ENCODE measurements at regions not wholly inside any gene's neighbourhood (a gene's known extent, or its start where the extent isn't known, plus 50 kb on each side); places are given as distances from the start of the nearest gene placed in this dataset.

DNA sequence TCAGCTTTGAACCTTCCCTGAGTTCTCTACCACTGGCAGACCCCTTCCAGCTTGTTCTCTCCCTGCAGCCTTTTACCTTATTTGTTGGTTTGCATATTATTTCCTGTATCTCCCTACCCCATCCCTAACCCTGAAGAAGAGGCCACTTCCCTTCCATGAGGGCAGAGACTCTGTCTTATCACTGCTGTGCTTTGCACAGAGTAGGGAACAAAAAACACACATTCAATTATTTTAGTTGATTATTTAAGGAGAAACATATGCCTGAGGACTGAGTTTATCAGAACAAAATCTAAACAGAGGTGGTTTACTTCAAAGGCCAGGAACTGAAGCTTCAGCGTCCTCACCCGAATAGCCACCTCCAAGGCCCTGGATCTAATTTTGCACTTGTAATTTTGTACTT lies 111.7 kb upstream of the RFLNA start:
- no peak overlapping the region for H3K4me3 ChIP-seq (ENCODE audit: low read depth, low read length)
- DNase-seq (ENCODE audit: low read depth, low spot score): no peak
- TF ChIP-seq, protein P1, sequence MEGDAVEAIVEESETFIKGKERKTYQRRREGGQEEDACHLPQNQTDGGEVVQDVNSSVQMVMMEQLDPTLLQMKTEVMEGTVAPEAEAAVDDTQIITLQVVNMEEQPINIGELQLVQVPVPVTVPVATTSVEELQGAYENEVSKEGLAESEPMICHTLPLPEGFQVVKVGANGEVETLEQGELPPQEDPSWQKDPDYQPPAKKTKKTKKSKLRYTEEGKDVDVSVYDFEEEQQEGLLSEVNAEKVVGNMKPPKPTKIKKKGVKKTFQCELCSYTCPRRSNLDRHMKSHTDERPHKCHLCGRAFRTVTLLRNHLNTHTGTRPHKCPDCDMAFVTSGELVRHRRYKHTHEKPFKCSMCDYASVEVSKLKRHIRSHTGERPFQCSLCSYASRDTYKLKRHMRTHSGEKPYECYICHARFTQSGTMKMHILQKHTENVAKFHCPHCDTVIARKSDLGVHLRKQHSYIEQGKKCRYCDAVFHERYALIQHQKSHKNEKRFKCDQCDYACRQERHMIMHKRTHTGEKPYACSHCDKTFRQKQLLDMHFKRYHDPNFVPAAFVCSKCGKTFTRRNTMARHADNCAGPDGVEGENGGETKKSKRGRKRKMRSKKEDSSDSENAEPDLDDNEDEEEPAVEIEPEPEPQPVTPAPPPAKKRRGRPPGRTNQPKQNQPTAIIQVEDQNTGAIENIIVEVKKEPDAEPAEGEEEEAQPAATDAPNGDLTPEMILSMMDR (IDR thresholded peaks at IDR 0.05; ENCODE audit: low read depth, low read length): no peak
- in situ Hi-C loops (cut with HindIII; ENCODE audit: low sequenced_read_pairs): no loop called here

- H3K4me3 ChIP-seq (ENCODE audit: low read depth, low read length): no peak overlapping the region
- TF ChIP-seq, protein P1 (IDR thresholded peaks at IDR 0.05; ENCODE audit: low read depth, low read length): no peak
- DNase-seq (ENCODE audit: low read depth, low spot score): no peak
- in situ Hi-C loops (cut with HindIII; ENCODE audit: low sequenced_read_pairs): no loop called here
These were observed 110.4 kb upstream of the RFLNA start for GRCh38 chr12:124184456-124184855.

DNA sequence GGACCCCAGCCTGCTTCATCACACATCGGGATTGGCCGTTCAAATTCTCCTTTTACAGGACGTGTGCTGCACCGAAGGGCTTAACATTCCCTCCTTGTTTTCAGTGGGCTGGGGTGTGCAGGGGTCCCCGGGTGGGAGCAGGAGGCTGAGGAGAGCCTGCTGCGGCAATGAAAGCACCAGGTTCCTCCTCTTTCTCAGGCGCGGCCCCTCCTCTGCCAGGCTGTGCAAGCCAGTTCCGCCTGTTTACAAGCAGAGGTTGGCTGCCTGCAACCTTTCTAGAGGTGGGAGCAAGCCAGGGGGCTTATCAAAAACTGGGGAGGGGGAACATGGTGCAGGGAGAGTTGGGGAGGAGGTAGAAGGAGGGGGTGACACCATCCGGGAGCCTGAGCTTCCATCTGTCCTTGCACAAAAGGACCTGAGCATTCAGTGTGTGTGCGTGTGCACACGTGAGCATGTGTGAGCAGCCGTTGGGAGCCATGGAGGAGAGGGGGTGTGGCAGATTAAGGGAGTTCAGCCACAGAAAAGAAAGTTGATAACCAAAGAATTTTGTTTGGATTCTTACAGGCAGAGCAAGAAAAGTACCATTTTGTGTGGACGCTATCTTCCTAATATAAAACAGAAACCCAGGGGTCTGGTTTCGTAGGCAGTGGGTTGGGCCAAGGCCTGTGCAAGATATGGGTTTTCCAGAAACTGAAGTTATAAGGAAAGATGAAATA lies 108.8 kb upstream of the RFLNA start:
- TF ChIP-seq, protein P1 (IDR thresholded peaks at IDR 0.05; ENCODE audit: low read depth, low read length): no peak
- no peak for DNase-seq (ENCODE audit: low read depth, low spot score)
- H3K4me3 ChIP-seq (ENCODE audit: low read depth, low read length): no peak overlapping the region
- in situ Hi-C loops (cut with HindIII; ENCODE audit: low sequenced_read_pairs): no loop called here

DNA sequence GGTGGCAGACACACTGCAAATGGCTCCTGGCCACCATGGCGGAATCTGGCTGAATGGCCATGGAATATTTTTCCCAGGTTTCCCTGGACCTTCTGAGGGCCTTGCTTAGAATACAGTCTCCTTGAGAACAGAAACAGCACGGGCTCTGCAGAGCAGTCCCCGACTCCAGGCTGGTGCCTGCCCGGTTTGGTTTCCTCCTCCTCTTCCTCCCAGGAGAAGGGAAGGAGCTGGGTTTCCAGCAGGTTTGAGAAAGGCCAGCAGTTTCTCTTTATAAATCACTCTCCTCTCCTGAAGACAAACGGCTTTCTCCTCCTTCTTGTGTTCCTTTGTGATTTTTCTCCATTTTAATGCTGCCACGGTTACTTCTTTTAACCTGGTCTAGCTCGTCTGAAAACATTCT lies 106.8 kb upstream of the RFLNA start:
- TF ChIP-seq, protein P1 (IDR thresholded peaks at IDR 0.05; ENCODE audit: low read depth, low read length): no peak
- in situ Hi-C loops (cut with HindIII; ENCODE audit: low sequenced_read_pairs): no loop called here
- no peak for DNase-seq (ENCODE audit: low read depth, low spot score)
- no peak overlapping the region for H3K4me3 ChIP-seq (ENCODE audit: low read depth, low read length)

GRCh38 chr12:124188561-124189405 lies 106.1 kb upstream of the RFLNA start:
- DNase-seq (ENCODE audit: low read depth, low spot score): no peak
- TF ChIP-seq, protein P1 (IDR thresholded peaks at IDR 0.05; ENCODE audit: low read depth, low read length): no peak
- in situ Hi-C loops (cut with HindIII; ENCODE audit: low sequenced_read_pairs): no loop called here
- no peak overlapping the region for H3K4me3 ChIP-seq (ENCODE audit: low read depth, low read length)

DNA sequence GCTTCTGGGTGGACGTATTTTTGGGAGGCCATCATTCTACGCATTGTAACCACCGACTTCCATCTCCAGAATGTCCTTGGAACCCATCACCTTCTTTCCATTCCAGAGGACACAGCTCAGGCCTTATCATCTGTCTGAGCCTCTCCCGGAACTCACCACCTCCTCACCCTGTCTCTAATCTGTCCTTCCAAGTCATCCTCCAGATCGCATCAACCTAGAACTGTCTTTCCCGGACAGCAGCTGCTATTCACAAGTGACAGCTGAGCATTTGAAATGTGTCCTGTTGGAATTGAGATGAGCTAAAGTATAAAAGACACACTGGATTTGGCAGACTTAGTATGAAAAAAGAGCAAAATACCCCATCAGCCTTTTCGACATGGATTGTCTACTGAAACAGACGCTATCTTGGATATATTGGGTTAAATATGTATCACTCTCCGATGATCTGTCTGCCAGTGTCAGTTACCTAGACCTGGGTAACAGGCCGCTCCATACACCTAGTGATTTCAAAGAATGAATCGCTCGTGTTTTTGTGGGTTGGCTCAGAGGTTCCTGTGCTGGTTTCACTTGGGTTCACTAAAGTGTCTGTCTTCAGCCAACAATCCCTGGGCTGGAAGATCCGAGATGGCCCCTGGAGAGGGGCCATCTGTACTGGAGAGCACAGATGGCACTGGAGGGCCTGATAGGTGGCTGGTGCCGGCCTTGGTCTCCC lies 104.4 kb upstream of the RFLNA start:
- no peak for DNase-seq (ENCODE audit: low read depth, low spot score)
- no peak overlapping the region for H3K4me3 ChIP-seq (ENCODE audit: low read depth, low read length)
- TF ChIP-seq, protein P1 (IDR thresholded peaks at IDR 0.05; ENCODE audit: low read depth, low read length): no peak
- in situ Hi-C loops (cut with HindIII; ENCODE audit: low sequenced_read_pairs): no loop called here
